Limb (tissue), 2 donors: ENCODE measurements at regions not wholly inside any gene's neighbourhood (a gene's known extent, or its start where the extent isn't known, plus 50 kb on each side); places are given as distances from the start of the nearest gene placed in this dataset.
A peak's percentile ranks its signal among the peaks of the same experiment; 100 is the strongest.

Experiments used
- DNase-seq, 2 donors: peaks; one replicate each; pipeline ENCODE4 v3.0.0-alpha.2; 2016; ENCODE audit errors: extremely low spot score in 2 of 2

DNA sequence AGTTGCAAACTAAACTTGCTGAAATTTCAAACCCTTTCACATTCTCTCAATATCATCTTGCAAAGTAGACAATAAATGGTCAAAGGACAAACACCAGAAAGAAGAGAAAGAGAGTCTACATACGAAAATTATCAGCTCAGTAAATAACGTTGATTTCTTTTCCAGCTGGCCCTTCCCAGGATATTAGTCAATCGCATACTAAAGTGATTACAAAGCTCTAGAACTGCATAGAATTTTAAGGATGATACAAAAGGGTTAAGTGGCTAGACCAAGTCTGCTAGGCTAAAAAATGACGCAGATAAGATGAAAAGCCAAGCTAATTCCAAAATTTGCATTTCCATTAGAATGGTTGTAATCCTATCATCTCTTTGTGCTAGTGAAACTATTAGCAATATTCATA lies 405.7 kb downstream of the FBXO15 start:
- no peak for DNase-seq

DNA sequence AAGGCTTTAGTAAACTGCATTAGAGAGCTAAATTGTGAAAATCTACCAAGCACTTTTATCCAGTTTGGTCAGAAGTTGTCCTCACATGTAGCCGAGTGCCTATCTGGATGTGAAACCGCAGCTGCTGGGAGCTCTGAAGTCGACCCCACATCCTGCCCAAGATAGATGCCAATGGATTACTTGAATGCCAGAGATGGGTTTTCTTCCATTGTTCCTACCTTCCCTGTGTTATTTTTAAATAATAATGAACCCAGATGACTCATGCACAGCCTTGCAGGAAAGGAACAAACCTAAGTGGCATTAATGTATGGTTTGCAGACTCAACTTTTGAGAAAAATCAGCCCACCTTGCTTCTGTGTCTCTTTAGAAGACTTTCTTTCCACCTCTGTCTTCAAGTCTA lies 408.5 kb downstream of the FBXO15 start:
- DNase-seq, result no peak

DNA sequence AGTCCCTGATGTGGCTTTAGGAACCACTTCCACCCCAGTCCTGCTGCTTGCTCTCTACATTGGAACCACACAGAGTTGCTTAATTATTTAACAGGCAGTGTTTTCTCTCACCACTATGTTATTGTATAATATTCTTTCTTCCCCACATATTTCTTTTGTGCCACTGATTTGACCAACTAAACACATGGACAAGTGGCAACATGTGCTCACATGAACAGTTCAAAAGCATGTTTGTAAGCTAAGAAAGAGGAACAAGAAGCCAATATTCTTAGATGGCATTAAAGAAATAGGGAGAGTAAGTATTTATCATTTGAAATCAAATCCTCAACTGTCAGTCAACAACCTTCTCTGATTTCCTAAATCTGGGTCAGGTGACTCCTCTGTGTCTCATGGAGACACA lies 409.6 kb downstream of the FBXO15 start:
- no peak for DNase-seq

DNA sequence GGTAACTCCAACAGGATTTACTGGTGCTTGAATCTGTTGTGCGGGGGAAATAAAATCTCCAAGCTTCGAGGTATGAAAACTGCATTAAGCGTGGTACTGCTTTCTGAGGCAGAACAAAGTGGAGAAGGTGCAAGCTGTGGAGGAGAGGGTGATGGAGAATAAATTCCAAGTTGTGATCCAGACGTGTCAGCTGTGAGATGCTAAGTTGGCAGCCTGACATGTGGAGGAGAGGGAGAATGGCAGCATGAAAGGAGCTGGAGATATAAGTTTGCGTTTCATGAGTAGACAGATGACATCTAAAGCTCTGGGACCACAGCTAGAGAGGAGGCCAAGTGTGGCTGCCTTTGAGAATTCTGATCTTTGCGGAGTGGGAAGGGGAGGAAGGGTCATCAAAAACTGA lies 411.8 kb downstream of the FBXO15 start:
- DNase-seq, result no peak

DNA sequence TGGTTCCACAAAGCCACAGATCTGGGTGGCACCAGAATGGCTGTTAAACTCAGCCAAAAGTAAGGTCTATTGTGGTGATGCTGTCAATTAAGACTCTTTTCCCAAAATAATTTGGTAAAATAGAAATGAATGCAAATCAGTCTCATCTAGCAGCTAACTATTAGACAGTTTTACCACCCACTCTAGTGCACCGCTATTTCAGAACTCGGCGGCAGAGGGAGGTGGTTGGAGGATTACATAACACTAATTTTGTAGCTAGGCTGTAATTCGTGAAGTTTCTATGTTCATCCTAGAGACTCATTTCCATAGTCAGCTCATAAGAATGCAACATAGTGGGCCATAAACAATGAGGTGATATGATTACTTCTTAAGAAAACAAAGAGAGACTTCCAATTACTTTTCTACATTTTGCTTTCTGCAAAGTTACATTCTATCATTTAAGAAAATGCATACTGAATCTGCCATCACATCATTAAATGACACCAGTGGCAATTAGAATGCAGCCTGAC lies 413.8 kb downstream of the FBXO15 start:
- DNase-seq, result no peak

DNA sequence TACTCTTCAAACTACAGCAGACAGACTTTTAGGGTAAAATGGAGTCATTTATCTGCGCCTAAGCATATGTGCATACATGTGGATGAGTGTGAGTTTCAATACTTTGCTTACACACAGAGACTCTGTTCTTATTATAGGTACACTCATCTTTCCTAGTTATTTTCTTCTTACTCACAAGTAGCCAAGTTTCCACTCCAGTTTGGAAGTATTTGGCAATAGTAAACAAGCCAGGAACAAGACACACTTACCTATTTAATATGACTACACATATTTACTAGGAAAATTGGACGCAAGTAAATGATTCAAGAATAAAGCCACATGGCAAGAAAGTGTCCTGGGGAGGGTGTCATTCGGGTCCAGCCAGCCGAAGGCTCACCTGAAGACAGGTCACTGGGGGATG lies 414.3 kb downstream of the FBXO15 start:
- no peak for DNase-seq

DNA sequence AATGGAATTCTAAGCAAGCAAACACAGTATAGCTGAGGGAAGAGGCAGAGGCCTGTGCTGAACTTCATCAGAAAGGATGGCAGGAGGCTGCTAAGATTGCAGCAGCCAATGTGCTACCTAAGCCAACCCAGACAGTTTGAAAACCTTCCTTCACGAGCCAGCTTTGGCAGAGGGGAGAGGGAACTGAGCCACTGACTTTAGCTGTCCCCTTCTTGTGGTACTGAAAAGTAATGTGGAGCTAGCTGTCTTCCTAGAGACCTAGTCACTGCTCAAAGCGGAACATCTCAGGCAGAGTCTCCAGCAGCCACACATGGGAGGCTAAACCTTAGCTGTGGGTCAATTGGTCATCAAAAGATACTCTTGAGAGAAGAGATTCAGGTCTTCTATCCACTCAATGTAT lies 419.0 kb downstream of the FBXO15 start:
- DNase-seq, result no peak

DNA sequence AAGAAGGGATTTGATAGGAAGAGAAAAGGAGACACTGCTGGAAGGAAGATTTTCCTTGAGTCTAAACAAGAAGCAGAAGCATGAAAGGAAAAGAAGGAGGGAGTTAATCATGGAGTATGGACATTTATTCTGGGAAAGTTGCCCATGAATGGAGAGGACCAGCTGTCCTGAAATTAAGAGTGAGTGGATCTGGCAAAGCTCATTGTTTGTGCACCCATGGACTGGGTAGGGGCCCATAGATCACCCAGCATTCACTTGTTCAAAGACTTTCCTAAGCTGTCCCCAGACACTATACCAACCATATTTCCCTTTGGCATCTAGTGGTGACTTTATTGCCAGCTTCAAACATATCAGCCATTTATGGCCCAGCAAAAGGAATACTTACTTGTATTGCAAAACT lies 422.7 kb downstream of the FBXO15 start:
- DNase-seq, result no peak

DNA sequence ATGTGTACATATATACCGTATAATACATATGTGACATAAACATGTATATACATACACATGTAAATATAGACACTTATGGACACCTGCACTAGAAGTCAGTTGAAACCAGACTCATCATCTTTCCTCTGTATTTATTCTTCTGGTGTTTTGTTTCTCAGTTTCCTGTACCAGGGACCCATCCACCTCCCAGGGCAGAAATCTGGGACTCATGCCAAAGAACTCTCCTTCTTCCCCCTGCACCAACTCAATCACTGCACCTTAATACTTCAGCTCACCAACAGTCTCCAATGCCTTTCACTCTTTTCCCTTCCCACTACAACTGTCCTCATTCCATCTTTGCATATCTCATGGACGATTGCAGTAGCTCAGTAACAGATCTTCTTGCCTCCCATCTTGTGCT lies 428.0 kb downstream of the FBXO15 start:
- DNase-seq, result no peak

DNA sequence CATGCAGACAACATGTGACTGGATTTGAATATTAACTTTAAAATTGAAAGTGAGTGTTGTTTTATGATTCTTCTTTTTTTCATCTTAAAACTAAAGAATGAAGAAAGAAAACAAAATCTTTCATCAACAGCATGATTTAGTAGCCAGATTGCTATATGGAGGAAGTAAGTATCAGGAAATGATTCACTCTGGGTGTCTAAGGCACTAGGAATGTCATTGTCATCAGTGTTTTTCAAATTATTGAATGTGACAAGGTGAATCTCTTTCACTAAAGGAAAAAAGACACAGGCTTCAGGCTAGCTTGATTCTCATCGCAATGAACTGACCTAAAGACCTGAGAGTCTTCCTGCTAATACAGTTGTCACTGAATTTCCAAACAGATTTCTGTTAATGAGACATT lies 430.1 kb downstream of the FBXO15 start:
- DNase-seq, result no peak

DNA sequence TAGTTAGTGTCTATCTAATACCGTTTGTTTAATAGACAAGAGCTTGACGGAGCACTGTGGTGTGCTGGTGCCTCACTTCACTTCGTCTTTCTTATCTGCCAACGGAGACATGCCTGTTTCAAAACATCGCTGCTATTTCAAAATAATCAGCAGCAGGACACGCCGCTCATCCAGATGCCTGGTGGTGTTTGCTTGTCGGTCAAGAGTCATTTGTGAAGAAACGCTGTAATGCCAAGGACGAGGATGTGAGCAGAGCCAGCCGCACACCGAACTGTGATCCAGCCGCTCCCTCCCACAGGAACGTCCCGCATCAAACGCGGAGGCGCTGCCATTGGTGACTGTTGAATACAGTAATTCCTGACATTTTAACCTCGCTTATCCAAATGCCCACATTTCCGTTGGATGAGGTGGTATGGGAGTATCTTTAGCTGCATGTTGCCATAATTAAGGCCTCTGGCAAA lies 432.4 kb downstream of the FBXO15 start:
- no peak for DNase-seq

DNA sequence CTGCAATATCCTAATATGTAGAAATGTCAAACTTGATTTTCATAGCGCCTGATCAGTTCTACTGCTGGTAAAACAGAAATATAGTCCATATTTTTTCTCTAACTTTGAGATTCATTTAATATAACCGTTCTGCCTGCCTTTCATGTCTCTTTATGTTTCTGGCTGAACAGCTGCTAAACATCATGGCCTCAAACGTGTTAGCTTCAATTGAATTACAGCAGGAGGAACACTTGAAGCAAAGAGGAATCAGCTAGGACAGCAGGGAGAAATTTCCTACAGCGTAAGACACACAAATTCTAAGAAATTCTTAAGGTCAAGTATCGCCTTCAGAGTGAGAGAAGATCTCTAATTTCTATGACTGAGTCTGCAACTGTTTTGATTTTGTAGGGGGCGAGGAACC lies 433.2 kb downstream of the FBXO15 start:
- no peak for DNase-seq

DNA sequence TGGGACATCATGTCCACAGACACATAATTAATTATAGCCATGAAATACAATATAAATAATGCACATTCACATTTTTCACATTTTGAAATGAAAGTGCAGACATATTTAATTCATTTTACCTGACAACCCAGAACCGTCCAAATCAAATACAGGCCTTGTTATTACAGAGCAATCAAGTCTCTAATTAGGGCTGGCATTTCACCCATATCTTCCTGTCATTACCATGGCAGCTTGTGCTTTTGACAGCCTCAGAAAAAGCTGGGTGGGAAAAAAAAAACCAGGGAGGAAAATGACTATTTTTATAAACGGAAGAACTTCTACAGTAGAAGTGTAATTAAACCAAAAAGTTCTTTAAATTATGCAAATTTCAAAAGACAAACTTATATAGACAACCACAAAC lies 436.4 kb downstream of the FBXO15 start:
- DNase-seq, result no peak

DNA sequence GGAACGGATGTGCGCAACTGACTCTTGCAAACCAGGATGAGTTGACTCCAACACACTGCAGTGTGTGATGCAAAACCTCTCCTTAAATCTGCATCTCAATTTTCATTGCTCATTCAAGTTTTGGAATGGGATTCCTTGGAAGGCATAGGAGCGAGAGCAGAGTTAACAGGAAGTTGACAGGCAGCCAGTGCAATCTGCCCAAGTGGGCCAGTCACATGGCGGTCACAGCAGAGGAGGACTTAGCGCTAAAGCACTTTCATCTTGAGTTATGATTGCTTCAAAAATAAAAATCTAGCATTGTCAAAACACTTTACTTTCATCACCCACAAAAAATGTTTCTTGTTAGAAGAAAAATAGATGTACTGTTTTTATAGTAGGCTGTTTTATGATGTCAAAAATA lies 439.0 kb downstream of the FBXO15 start:
- DNase-seq, result no peak

DNA sequence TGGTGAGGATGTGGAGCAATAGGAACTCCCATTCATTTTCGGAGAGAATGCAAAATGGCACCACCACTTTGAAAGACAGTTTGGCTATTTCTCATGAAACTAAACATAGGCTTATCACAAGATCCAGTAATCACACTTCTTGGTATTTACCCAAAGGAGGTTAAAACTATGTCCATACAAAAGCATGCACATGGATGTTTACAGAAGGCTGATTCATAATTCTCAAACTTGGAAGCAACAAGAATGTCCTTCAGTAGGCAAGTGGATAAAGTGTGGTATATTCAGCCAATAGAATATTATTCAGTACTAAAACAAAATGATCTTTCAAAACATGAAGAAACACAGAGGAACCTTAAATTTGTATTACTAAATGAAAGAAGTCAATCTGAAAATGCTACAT lies 440.6 kb downstream of the FBXO15 start:
- DNase-seq, result no peak

DNA sequence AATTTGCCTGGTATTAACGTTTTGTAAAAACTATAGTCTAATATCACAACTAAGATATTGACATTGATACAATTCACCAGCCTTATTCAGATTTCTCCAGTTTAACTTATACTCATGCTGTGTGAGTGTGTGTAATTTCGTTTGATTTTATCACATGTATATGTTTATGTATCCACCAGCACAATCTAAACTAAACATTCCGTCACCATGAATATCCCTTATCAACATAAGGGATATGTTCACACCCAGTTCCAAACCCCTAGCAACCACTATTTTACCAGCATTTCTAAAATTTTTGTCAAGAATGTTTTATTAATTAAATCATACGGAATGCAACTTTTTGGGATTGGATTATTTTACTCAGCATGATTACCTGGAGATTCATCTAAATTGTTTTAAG lies 450.3 kb downstream of the FBXO15 start:
- DNase-seq, result no peak

DNA sequence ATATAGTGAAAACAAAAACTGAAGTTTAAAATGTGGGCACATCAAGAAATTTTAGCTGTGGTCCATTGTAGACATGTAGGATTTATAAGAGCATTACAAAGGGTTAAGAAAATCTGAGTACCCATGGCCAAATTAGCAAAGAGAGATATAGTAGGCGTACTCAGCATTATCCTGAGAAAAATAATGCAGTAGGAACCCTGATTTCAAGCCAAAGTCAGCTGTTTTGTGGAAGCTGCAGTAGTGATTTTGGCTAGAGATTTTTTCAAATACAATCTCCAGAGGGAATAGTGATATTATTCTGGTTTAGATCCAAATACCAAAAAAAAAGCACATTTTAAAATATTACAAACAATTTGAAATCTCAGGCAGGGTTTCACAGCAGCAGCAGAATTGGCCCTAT lies 450.9 kb downstream of the FBXO15 start:
- DNase-seq, result no peak

DNA sequence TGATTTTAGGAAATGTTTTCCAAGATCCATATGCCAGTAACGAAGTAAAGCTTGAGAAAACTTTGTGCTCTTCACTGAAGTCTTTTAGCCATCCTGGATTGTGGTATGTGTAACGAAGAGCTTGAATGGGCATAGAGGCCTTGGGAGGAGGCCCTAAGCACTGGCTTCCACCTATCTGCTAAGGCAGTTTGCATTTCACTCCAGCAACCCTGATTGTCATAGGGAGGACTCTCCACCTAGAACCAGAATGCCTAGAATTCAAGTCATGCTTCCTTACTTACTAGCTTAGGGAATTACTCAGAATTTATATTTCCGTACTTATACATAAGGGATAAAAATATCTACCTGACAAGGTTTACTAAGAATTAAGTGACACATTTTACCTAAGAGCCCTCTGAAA lies 451.5 kb downstream of the FBXO15 start:
- DNase-seq, result no peak

DNA sequence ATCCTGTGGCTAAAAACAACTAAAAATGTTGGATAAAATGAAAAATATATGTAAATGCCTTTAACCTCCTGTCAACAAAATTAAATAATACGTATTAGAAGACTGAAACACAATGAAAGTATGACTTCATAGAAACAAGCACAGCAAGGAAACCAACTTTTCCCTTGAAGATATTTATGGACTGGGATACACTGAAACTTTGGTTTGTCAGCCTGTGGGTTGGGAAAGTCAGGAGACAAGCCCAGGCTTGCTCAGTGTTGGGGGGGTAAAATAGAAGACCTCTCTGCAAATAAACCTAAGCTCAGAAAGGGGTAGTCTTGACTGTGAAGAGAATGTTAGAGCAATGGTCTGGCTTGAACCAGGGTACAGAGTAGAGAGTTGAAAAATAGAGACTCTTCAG lies 454.5 kb downstream of the FBXO15 start:
- no peak for DNase-seq

DNA sequence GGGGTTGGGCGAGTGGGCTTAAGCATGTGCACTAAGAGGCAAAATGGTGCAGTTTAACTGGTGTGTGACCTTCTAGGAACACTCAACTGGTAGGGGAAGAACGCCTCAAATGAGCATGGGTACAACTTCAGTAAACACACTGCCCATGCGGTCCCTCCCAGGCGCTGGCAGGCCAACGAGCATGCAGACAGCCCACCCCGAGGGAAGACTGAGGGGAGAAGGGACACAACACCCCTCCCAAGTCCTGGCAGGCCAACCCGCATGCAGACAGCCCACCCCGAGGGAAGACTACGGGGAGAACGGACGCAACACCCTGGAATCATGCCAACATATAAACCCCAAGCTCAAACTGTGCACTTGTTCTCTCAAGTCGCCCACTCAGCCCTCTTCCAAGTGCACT lies 456.0 kb downstream of the FBXO15 start:
- DNase-seq, result no peak

DNA sequence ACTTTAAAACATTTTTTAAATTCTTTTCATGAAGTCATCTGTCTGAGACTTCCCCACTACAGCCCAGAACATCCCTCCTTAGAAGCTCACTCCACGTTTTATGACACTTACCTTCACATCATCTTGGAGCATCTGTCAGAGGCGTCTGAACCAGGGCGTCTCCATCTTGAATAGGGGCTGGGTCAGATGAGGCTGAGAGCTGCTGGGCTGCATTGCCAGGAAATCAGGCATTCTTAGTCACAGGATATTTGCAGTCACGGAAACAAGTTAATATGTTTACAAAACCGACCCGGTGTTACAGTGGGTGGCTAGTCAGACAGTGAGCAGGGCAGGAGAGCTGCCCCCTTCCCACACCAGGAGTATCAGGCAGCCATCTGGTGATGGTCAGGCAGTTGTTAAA lies 456.5 kb downstream of the FBXO15 start:
- DNase-seq, result no peak

DNA sequence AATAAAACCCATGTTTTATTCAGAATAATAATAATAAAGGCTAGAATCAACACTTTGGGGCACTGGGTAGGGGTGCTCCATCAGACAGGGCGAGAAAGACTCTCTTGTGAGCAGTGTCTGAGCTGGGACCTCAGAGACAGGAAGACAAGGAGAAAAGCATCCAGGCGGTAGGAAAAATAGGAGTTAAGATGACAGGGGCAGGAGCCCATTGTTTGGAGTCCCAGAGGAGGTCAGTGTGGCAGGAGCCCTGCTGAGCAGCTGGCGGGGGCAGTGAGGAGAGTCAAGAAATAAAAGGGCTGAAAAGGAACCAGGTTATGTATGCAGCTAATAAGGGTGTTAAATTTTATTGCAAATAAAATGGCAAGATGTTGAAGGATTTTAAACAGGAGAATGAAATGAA lies 457.4 kb downstream of the FBXO15 start:
- DNase-seq, result no peak

DNA sequence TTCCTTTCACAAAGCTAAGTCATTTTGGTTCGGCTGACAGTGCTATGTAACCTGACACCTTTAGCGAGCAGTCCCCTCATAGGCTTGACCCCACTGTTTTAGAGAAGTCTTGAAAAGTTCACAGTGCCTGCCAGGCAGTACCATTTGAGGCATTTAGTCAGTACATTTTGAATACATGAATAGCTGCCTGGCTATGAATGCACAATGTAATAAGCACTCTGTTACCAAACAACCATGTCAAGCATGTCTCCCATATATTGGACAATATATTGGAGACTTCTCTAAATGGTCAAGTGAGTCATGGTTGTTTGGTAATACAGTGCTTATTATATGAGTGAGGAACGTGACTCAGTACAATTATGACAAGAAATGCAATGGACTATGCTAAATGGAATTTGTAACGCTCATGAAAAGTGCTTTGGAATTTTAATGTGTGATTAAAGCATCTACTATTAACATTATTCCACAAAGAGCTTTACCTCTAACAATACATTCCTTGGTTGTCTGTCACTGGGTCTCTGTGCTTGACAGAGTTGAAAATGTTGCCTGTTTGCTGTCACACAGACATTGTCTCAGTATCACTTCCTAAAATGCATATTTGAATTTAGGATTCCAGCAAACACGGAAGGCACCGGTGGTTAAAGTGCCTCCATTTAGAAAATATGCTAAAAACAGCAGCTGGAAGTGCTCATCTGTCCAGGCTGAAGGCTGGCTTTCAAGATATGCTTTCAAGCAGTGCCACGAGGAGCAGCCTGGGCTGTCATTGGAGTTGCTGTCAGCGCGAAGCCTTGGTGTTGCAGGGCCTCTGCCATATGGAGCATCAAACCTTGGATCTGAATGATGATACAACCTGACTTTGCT lies 458.6 kb downstream of the FBXO15 start:
- peak in 1 of 2 donors; percentile 3 for DNase-seq

DNA sequence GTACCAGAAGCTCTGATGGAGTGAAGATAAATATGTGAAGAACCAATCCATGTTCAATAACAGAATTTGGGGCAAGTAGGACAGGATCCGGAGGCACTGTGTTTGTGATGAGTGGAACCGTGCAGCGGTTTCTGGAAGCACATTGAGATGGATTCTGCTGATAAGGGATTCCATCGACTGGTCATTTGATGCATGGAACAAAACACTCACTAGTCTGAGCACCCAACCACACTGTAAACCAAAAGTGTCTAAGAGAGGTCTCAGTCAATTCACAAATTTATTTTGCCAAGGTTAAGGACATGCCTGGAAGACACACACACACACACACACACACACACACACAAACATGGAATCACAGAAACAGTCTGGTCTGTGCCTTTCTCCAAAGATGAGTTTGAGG lies 459.5 kb downstream of the FBXO15 start:
- DNase-seq, result no peak
